ENCODE measurements at regions not wholly inside any gene's neighbourhood (a gene's known extent, or its start where the extent isn't known, plus 50 kb on each side); places are given as distances from the start of the nearest gene placed in this dataset.

DNA sequence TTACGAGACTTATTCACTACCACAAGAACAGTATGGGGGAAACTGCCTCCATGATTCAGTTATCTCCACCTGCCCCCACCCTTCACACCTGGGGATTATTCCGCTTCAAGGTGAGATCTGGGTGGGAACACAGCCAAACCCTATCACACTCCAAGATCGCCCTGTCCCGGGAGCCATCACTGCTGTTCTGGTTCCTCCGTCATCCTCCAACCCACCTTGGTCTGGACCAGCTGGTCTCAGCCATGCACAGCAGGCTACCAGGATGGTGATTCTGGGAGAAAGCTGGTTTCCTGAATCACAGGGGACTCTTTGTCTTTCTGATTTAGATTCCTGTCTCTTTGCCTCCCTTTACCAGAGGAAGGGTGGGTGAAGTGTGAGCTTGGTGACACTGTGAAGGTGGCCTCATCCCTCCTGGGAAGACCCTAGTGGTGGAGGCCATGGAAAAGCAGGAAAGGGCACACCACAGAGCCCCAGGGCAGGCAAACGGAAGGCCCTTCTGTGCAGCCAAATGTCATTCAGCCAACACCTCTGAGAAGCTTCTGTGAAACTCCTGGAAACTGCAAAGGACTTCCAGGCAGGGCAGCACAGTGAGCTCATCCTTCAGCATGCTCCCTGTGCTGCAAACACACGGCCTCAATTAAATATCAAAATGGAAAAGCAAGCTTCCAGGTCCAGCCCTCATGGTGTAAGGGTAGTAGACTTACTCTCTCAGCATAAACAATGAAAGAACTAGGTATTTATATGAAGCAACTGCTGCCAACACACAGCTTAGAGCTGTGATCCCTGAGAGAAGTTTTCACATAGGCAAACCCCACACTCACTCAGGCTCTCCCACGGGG is 169.8 kb downstream of the ANKRD60 start:
- DNase-seq: no peak

- no peak for DNase-seq
These were observed 171.3 kb downstream of the ANKRD60 start for GRCh38 chr20:58056921-58057686.

GRCh38 chr20:58056021-58056591 is 172.3 kb downstream of the ANKRD60 start:
- no peak for DNase-seq

- DNase-seq: no peak
These were observed 173.6 kb downstream of the ANKRD60 start for GRCh38 chr20:58054780-58055373.

GRCh38 chr20:58054082-58054779 is 174.2 kb downstream of the ANKRD60 start:
- DNase-seq: no peak

DNA sequence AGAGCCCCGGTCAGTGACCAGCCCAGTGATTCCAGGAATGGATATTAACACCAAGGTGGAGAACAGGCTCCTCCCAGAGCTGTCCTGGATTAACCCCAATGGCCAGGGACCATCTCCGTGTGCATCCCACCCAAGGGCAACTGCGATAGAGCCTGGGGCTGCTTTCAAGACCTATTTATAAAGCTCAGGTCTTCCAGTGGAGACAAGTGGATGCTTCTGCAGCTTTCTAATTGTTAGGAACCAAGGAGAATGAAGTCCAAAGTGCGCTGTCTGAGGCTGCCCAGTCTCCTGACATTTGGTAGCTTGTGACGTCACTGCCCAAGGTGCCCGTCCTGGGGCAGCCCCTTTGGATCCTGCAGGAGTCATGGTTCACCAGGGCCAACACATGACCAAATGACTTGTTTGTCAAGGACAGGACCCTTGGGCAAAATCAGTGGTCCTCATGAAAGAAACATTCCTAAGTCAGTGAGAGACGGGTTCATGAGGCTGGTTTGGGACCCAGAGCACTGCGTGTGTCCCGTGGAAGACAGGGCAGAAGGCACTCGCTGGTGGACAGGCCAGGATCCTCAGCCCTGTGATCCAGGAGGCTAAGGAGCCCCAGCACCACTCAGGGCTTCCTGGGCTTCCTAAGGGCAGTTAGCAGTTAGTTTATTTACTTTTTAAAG is 174.9 kb downstream of the ANKRD60 start:
- DNase-seq: no peak

GRCh38 chr20:58051367-58051766 is 177.1 kb downstream of the ANKRD60 start:
- no peak for DNase-seq

GRCh38 chr20:58048096-58048702 is 180.3 kb downstream of the ANKRD60 start:
- DNase-seq: no peak

GRCh38 chr20:58046311-58046710 is 182.1 kb downstream of the ANKRD60 start:
- DNase-seq: no peak

DNA sequence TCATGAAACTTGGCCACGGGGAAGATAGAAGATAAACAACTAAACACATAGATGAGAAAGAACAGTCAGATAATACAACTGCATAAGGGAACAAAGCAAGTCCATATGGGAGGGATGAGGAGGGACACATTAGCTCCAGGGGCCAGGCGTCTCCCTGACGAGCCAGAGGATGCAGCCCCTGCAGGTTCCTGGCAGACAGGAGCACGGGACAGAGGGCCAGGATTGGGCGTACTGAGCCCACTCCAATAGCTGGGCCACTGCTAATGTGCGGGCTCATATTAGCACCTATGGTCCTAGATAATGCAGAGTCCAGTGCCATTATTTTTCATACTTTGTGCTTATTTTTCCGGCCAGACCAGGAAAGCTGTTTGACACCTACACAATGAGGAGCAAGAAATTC is 182.9 kb downstream of the ANKRD60 start:
- no peak for DNase-seq

- DNase-seq: no peak
These were observed 183.4 kb downstream of the ANKRD60 start for GRCh38 chr20:58044931-58045555.

DNA sequence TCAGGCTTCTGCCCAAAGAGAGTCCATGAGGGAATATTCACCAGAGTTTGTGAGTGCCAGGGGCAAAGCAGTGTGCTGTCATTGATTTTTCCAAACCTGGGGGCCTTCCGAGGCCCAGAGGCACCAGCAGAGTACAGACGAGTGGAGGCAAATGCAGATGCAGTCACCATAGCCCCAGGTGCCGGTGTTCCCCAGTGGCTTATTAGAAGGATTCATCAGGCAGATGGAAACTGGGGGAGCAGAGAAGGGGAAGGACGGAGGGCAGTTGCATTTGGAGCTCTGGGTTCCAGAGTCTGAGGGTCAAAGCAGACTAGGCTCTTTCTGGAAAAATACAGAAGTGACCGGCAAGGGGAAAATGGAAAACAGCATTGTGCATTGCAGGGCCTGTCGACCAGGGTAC is 184.2 kb downstream of the ANKRD60 start:
- no peak for DNase-seq

DNA sequence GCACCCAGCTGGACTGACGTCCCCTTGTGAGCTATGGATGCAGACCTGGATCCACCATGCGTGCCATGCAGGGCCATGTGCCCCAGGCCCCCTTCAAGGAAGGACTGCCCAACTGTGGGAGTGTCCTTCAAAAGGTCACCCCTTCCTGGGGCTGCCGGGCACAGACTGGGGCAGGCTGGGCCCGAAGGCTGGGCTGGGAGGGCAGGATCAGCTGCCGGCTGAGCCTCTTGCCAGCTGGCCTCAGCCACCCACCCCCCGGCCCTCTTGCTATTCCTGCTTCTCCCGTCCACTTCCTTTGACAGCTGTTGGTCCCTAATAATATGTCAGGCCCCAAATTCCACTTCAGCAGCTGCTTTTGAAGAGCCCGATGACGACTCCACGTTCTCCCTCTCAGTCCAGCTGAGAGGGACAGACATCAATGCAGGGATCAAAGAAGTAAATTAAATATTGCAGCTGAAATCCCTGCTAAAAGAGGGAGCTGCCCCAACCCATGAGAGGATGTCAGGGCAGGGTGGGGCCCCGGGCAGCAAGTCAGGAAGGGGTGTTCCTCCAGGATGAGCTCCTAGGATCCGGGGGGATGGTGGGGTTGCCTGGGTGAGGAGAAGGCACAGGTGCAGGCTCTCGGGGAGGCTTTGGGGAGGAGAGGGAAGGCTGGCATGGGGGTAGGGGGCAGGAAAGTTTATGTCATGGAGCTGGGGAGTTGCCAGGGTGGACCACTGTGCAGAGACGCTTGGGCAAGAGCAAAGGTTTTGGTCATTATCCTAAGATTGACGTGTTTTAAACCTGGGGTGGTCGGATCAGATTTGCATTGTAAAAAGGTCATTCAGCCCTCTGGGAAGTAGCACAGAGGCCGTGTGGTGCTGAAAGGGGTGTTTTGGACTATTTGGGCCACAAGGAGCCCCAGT is 185.0 kb downstream of the ANKRD60 start:
- DNase-seq: no peak

DNA sequence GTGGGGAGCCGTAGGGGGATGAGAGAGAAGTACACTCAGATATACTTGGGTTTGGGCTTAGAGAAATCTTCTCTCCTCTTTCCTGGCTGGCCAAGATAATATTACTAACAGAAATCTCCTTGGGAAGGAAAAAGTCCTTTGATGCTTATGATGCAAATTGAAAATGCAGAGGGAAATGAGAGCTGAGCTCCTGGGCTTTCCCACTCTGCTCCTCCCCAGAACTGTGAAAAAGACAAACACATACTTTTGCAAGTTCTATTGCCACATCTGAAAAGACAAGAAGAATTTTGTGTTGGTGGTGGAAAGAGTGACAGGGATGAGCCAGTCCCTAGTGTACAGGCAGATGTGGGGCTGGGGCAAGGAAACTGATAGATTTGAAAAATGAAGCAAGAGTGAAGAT is 185.9 kb downstream of the ANKRD60 start:
- no peak for DNase-seq

DNA sequence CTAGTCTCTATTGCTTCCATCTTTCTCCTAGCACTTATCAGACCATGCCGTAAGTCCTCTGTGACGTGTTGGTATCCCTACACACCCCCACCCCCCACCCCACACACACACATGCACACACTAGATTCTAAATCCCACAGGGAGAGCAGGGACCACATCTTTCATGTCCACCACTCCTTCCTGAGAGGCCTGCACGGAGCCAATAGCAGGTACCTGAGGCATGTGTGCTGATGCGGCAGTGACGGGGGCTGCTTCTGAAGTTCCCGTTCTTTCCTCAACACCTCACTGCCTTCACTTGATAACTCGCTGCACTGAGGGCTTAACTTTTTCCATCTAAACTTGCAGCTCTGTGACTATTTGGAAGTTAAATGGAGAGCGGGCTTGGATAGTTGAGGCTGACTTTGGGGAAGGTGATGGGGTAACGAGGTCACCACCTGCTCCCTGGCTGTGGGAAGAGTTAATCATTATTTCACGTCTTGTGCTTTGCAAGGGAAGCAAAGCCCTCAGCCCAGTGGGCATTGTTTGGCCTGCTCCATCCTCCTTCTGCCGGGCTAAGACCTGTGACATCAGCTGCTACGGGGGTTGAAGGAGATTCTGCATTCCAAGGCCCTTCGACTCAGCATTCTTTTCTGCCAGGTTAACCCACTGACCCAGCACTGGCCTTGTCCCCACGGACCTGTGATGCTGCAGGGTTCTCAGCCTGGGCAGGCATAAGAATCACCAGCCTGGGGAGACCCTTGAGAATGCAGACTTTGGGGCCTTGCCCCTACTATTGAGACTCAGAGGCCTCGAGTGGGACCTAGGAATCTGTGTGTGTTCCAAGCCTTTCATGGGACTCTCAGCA is 187.8 kb downstream of the ANKRD60 start:
- no peak for DNase-seq

- DNase-seq: no peak
These were observed 189.0 kb downstream of the ANKRD60 start for GRCh38 chr20:58039274-58040092.

- no peak for DNase-seq
These were observed 190.3 kb downstream of the ANKRD60 start for GRCh38 chr20:58038123-58038654.

GRCh38 chr20:58037631-58038030 is 190.8 kb downstream of the ANKRD60 start:
- DNase-seq: no peak

Data from stimulated activated CD4-positive, alpha-beta T cell treated with anti-CD3 and anti-CD28 coated beads, Interleukin-1b, Interleukin-23, amount 100 ng/mL, for 48 hours (primary cell).